GM12878 (cell line): ENCODE measurements at regions not wholly inside any gene's neighbourhood (a gene's known extent, or its start where the extent isn't known, plus 50 kb on each side); places are given as distances from the start of the nearest gene placed in this dataset.

Experiments
- ATAC-seq: fragments of 200-7000 bp; cut with Tn5 transposase; 3 replicates; pipeline ENCODE4 v1.9.1; 2020; ENCODE audit warnings: mild to moderate bottlenecking, moderate library complexity
- BruUV-seq: library from RNA; stranded (reverse); fragments of 400-500 nt; replicated peaks from 2 replicates; lab custom pipeline; 2021; lab: Mats Ljungman, UMichigan
- CTCF ChIA-PET: fragments of 300-600 bp; sonication (Branson Sonifier 250); formaldehyde crosslinking; extraction: SDS; loops from one replicate; lab custom pipeline; 2021; ENCODE audit warnings: inconsistent platforms; lab: Yijun Ruan, JAX
- POLR2A ChIA-PET: fragments of 350-600 bp; formaldehyde crosslinking; extraction: SDS; loops from one replicate; lab custom pipeline; 2021; ENCODE audit warnings: inconsistent platforms; lab: Charles Lee
- RAD21 ChIA-PET: fragments of 300-600 bp; sonication (Branson Sonifier 250); formaldehyde crosslinking; loops from one replicate; lab custom pipeline; 2023; ENCODE audit warnings: antibody characterized with exemption; ENCODE audit not compliant: unreplicated experiment; lab: Charles Lee
- SMC1A ChIA-PET: fragments of 300-600 bp; sonication (Branson Sonifier 250); formaldehyde crosslinking; loops from one replicate; lab custom pipeline; 2023; ENCODE audit not compliant: unreplicated experiment, uncharacterized antibody; lab: Charles Lee
- DNase-seq: peaks from one replicate; pipeline ENCODE4 v3.0.0-alpha.2; 2011; ENCODE audit warnings: low read depth, low spot score
- FAIRE-seq: peaks from 3 replicates; lab custom pipeline; 2011; peaks lifted over from hg19 to GRCh38; lab: Jason Lieb, UNC
- H2AFZ ChIP-seq: 2 replicates; pipeline ENCODE4 v1.6.0; 2011; ENCODE audit warnings: low read depth, low read length, control low read depth; ENCODE audit not compliant: control insufficient read depth
- H3K27ac ChIP-seq: 2 replicates; pipeline ENCODE4 v1.5.1; 2011; ENCODE audit warnings: control low read depth; ENCODE audit not compliant: control insufficient read depth, insufficient read depth
- H3K27me3 ChIP-seq, 2 experiments: replicated peaks in 1 of 2; 2 replicates each; pipeline versions ENCODE4 v1.6.0 to v1.6.1; 2011; ENCODE audit warnings: low read length in 1 of 2; ENCODE audit not compliant: control insufficient read depth in 2 of 2, insufficient read depth in 2 of 2
- H3K36me3 ChIP-seq, 2 experiments: 2 replicates each; pipeline ENCODE4 v1.5.1; 2011; ENCODE audit warnings: low read length in 1 of 2; ENCODE audit not compliant: control insufficient read depth in 2 of 2, insufficient read depth in 2 of 2
- H3K4me1 ChIP-seq: 2 replicates; pipeline ENCODE4 v1.6.1; 2011; ENCODE audit warnings: mild to moderate bottlenecking, low read length, moderate library complexity, mixed read lengths; ENCODE audit not compliant: control insufficient read depth, insufficient read depth
- H3K4me2 ChIP-seq: 2 replicates; pipeline ENCODE4 v1.6.0; 2011; ENCODE audit warnings: control low read depth; ENCODE audit not compliant: control insufficient read depth, insufficient read depth
- H3K4me3 ChIP-seq: fragments of 200-600 bp; sonication (generic); 2 replicates; pipeline ENCODE4 v1.5.1; 2016
- H3K79me2 ChIP-seq: 2 replicates; pipeline ENCODE4 v1.6.0; 2011; ENCODE audit warnings: low read length; ENCODE audit not compliant: control insufficient read depth, insufficient read depth
- H3K9ac ChIP-seq: 2 replicates; pipeline ENCODE4 v1.8.0; 2011; ENCODE audit warnings: low read length, control low read depth, mixed read lengths; ENCODE audit not compliant: control insufficient read depth, insufficient read depth
- H3K9me3 ChIP-seq: replicated peaks from 3 replicates; pipeline ENCODE4 v1.5.1; 2011; ENCODE audit warnings: mild to moderate bottlenecking, low read length; ENCODE audit not compliant: control insufficient read depth, insufficient read depth
- H4K20me1 ChIP-seq: 2 replicates; pipeline ENCODE4 v1.6.0; 2011; ENCODE audit not compliant: control insufficient read depth, insufficient read depth
- GABPA ChIP-seq: IDR thresholded peaks from 2 replicates; pipeline ENCODE4 v1.6.1; 2014; ENCODE audit warnings: antibody characterized with exemption, low read depth, mild to moderate bottlenecking, inconsistent platforms
- JUND ChIP-seq: IDR thresholded peaks from 2 replicates; pipeline ENCODE4 v1.6.1; 2012; ENCODE audit warnings: low read depth, mild to moderate bottlenecking, low read length, improper control_type of control experiment, moderate library complexity
- NFYB ChIP-seq: IDR thresholded peaks from 2 replicates; pipeline ENCODE4 v1.6.1; 2011; ENCODE audit warnings: low read depth, mild to moderate bottlenecking, low read length, improper control_type of control experiment, moderate library complexity; ENCODE audit not compliant: insufficient read depth
- USF1 ChIP-seq: IDR thresholded peaks from 2 replicates; pipeline ENCODE4 v1.6.1; 2011; ENCODE audit warnings: borderline replicate concordance, low read depth, mild to moderate bottlenecking, moderate library complexity, mixed read lengths, low read length; ENCODE audit not compliant: insufficient read depth; ENCODE audit errors: extremely low read length
- ZNF207 ChIP-seq: fragments of 450-650 bp; IDR thresholded peaks from 2 replicates; pipeline ENCODE4 v1.6.1; 2014; ENCODE audit warnings: antibody characterized with exemption, mild to moderate bottlenecking, borderline replicate concordance
- WGBS: methylation state at CpG from one replicate; pipeline ENCODE4 v1.1.6; 2016; ENCODE audit warnings: low lambda C conversion rate; ENCODE audit not compliant: insufficient replicate concordance, insufficient coverage; ENCODE audit errors: missing lambda C conversion rate; 5-methylcytosine and 5-hydroxymethylcytosine counted together
- in situ Hi-C: fragments of 300-500 bp; cut with MboI; formaldehyde crosslinking; loops from 9 replicates; pipeline ENCODE4 v1.14.3; 2018; ENCODE audit warnings: mixed read lengths
- intact Hi-C: fragments of 100-400 bp; cut with micrococcal nuclease; formaldehyde crosslinking; loops from one replicate; pipeline ENCODE4 v1.14.2; 2022; ENCODE audit not compliant: unreplicated experiment
- TF ChIP-seq, protein P1 (sequence below): fragments of 450-650 bp; formaldehyde crosslinking; IDR thresholded peaks from 2 replicates; pipeline ENCODE4 v1.4.0; 2022; ENCODE audit warnings: mild to moderate bottlenecking, moderate library complexity
- TF ChIP-seq, protein P2 (sequence below): fragments of 450-650 bp; IDR thresholded peaks from 2 replicates; pipeline ENCODE4 v1.6.1; 2017; ENCODE audit warnings: borderline replicate concordance

GRCh38 chr12:107492393-107493134, 193.0 kb upstream of the PWP1 start:
- peak overlapping the region; percentile 44; the same call in 1 of the 2 replicates for H3K4me2 ChIP-seq
- no peak overlapping the region; the same call in 1 of the 2 replicates for H2AFZ ChIP-seq

More at GRCh38 chr12:107492393-107493134, 193.0 kb upstream of the PWP1 start:
- DNase-seq (no peak), FAIRE-seq (no peak), ATAC-seq (no peak)
- Histone ChIP-seq H3K9ac (no peak overlapping the region), H3K4me1 (peaks cover 11% of the 10 kb centered on the region; the same call in 1 of the 2 replicates), H3K36me3 (no peaks in the 10 kb centered on the region), H3K27me3 (no peaks in the 10 kb centered on the region; a peak in 1 of 4 replicates), H3K4me3 (no peak overlapping the region), H3K9me3 (no peaks in the 10 kb centered on the region), H3K27ac (no peak overlapping the region), H4K20me1 (no peaks in the 10 kb centered on the region), H3K79me2 (no peaks in the 10 kb centered on the region)
- 35% methylated on average over 6 of the region's 6 CpGs for WGBS
- intact Hi-C loops, result no loop called here
- POLR2A ChIA-PET, result no interaction called here
- BruUV-seq, result no TSS peak
- SMC1A ChIA-PET, result no interaction called here
- RAD21 ChIA-PET, result no interaction called here
- in situ Hi-C loops, result no loop called here
- no peak for TF ChIP-seq ZNF207
- TF ChIP-seq JUND, result no peak
- TF ChIP-seq, protein P1, sequence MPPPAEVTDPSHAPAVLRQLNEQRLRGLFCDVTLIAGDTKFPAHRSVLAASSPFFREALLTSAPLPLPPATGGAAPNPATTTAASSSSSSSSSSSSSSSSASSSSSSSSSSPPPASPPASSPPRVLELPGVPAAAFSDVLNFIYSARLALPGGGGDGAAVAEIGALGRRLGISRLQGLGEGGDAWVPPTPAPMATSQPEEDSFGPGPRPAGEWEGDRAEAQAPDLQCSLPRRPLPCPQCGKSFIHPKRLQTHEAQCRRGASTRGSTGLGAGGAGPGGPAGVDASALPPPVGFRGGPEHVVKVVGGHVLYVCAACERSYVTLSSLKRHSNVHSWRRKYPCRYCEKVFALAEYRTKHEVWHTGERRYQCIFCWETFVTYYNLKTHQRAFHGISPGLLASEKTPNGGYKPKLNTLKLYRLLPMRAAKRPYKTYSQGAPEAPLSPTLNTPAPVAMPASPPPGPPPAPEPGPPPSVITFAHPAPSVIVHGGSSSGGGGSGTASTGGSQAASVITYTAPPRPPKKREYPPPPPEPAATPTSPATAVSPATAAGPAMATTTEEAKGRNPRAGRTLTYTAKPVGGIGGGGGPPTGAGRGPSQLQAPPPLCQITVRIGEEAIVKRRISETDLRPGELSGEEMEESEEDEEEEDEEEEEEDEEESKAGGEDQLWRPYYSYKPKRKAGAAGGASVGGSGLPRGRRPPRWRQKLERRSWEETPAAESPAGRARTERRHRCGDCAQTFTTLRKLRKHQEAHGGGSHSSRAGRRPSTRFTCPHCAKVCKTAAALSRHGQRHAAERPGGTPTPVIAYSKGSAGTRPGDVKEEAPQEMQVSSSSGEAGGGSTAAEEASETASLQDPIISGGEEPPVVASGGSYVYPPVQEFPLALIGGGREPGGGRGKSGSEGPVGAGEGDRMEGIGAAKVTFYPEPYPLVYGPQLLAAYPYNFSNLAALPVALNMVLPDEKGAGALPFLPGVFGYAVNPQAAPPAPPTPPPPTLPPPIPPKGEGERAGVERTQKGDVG (CRISPR knock-in tag), result no peak
- TF ChIP-seq, protein P2, sequence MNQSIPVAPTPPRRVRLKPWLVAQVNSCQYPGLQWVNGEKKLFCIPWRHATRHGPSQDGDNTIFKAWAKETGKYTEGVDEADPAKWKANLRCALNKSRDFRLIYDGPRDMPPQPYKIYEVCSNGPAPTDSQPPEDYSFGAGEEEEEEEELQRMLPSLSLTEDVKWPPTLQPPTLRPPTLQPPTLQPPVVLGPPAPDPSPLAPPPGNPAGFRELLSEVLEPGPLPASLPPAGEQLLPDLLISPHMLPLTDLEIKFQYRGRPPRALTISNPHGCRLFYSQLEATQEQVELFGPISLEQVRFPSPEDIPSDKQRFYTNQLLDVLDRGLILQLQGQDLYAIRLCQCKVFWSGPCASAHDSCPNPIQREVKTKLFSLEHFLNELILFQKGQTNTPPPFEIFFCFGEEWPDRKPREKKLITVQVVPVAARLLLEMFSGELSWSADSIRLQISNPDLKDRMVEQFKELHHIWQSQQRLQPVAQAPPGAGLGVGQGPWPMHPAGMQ, result no peak
- peak; percentile 12; the same call in 1 of the 2 replicates for TF ChIP-seq GABPA
- TF ChIP-seq NFYB, result no peak
- TF ChIP-seq USF1, result no peak
- CTCF ChIA-PET, result interaction anchor here (0.7 kb wide), 1 partner anchor 120 kb away, joined by 3 read pairs; no protein-coding TSS in a partner anchor
